Right lobe of liver (tissue), 4 donors: ENCODE measurements at regions not wholly inside any gene's neighbourhood (a gene's known extent, or its start where the extent isn't known, plus 50 kb on each side); places are given as distances from the start of the nearest gene placed in this dataset.

Experiments
- CTCF ChIP-seq, 4 donors: fragments of 200-600 bp in 3 of 4; fragments of 450-650 bp in 1 of 4; IDR thresholded peaks; one replicate each; pipeline versions ENCODE4 v1.5.1 to v1.8.0; 2016 to 2022; ENCODE audit warnings: antibody characterized with exemption in 4 of 4, mild to moderate bottlenecking in 2 of 4
- POLR2A ChIP-seq: fragments of 450-650 bp; IDR thresholded peaks from one replicate; pipeline ENCODE4 v1.6.1; 2017; ENCODE audit warnings: antibody characterized with exemption, mild to moderate bottlenecking
- donor health status: DM: no; HTN: no; CAD: no.
- donor health status: DM: no; HTN: no; CAD: no.
- donor health status: DM: no; HTN: yes; CAD: no.

- TF ChIP-seq POLR2A (no peak), CTCF (IDR thresholded peaks at IDR 0.05) (no peak)
Measured at GRCh38 chr14:98197933-98198332, 1074.1 kb downstream of the BCL11B start.
